Naive thymus-derived CD4-positive, alpha-beta T cell (primary cell): ENCODE measurements at regions not wholly inside any gene's neighbourhood (a gene's known extent, or its start where the extent isn't known, plus 50 kb on each side); places are given as distances from the start of the nearest gene placed in this dataset.
A peak's percentile ranks its signal among the peaks of the same experiment; 100 is the strongest.

ENCODE experiments used
- ATAC-seq: fragments of 150-1000 bp; cut with Tn5 transposase; 2 replicates; pipeline ENCODE4 v1.10.0; 2021; ENCODE audit warnings: mild to moderate bottlenecking, moderate library complexity
- CTCF ChIA-PET: fragments of 350-600 bp; sonication (Branson Sonifier 250); formaldehyde crosslinking; loops from one replicate; lab custom pipeline; 2021; ENCODE audit warnings: antibody characterized with exemption; lab: Charles Lee
- POLR2A ChIA-PET: fragments of 350-600 bp; sonication (Branson Sonifier 250); formaldehyde crosslinking; loops from one replicate; lab custom pipeline; 2021; ENCODE audit warnings: antibody characterized with exemption, inconsistent platforms; lab: Charles Lee
- DNase-seq, 9 donors: peaks; one replicate each; pipeline versions ENCODE4 v3.0.0 to v3.0.0-alpha.2; 2020 to 2022; ENCODE audit warnings: mixed read lengths in 1 of 9
- H3K27ac ChIP-seq: one replicate; pipeline ENCODE4 v1.7.0; 2013; ENCODE audit warnings: mild to moderate bottlenecking, low read depth, low read length, moderate library complexity
- H3K27me3 ChIP-seq, 2 donors: one replicate each; pipeline ENCODE4 v1.7.0; 2013; ENCODE audit warnings: low read length in 2 of 2, mild to moderate bottlenecking in 2 of 2, moderate library complexity in 2 of 2; ENCODE audit not compliant: control insufficient read depth in 2 of 2, insufficient read depth in 2 of 2
- H3K36me3 ChIP-seq, 3 experiments: 1 replicate in 2 of 3; 2 replicates in 1 of 3; pipeline ENCODE4 v1.7.0; 2013; ENCODE audit warnings: low read length in 3 of 3, mild to moderate bottlenecking in 3 of 3, moderate library complexity in 1 of 3; ENCODE audit not compliant: insufficient read depth in 3 of 3, control insufficient read depth in 2 of 3
- H3K4me1 ChIP-seq, 2 donors: one replicate each; pipeline ENCODE4 v1.7.0; 2013; ENCODE audit warnings: low read length in 2 of 2, mild to moderate bottlenecking in 2 of 2, moderate library complexity in 1 of 2; ENCODE audit not compliant: control insufficient read depth in 2 of 2, insufficient read depth in 2 of 2
- H3K4me3 ChIP-seq: 2 replicates; pipeline ENCODE4 v1.7.0; 2013; ENCODE audit warnings: mild to moderate bottlenecking, low read length
- H3K9me3 ChIP-seq, 3 experiments: 1 replicate in 2 of 3; 2 replicates in 1 of 3; pipeline ENCODE4 v1.7.0; 2013; ENCODE audit warnings: low read length in 3 of 3; ENCODE audit not compliant: control insufficient read depth in 2 of 3
- H3K27ac Mint-ChIP-seq, 9 donors: one replicate each; pipeline ENCODE4 v1.8.0; 2020 to 2022; ENCODE audit warnings: mixed read lengths in 9 of 9, mild to moderate bottlenecking in 8 of 9, moderate library complexity in 5 of 9, inconsistent platforms in 2 of 9
- H3K27me3 Mint-ChIP-seq, 5 donors: one replicate each; pipeline ENCODE4 v1.8.0; 2021 to 2022; ENCODE audit warnings: mixed read lengths in 5 of 5, mild to moderate bottlenecking in 1 of 5
- H3K36me3 Mint-ChIP-seq, 5 donors: one replicate each; pipeline ENCODE4 v1.8.0; 2020 to 2022; ENCODE audit warnings: mixed read lengths in 5 of 5, mild to moderate bottlenecking in 3 of 5, inconsistent platforms in 1 of 5
- H3K4me1 Mint-ChIP-seq, 7 donors: one replicate each; pipeline ENCODE4 v1.8.0; 2020 to 2022; ENCODE audit warnings: mixed read lengths in 7 of 7, mild to moderate bottlenecking in 3 of 7, inconsistent platforms in 1 of 7
- H3K4me3 Mint-ChIP-seq, 10 donors: one replicate each; pipeline ENCODE4 v1.8.0; 2020 to 2022; ENCODE audit warnings: mild to moderate bottlenecking in 10 of 10, mixed read lengths in 10 of 10, moderate library complexity in 6 of 10, inconsistent platforms in 2 of 10
- H3K9me3 Mint-ChIP-seq, 11 donors: one replicate each; pipeline ENCODE4 v1.8.0; 2020 to 2022; ENCODE audit warnings: mixed read lengths in 11 of 11, mild to moderate bottlenecking in 4 of 11, inconsistent platforms in 1 of 11, moderate library complexity in 1 of 11
- intact Hi-C, 2 donors: fragments of 100-400 bp; cut with micrococcal nuclease; formaldehyde crosslinking; loops; one replicate each; pipeline ENCODE4 v1.15.1; 2023

GRCh38 chr7:127530148-127530547 lies 55.2 kb downstream of the GCC1 start:
- intact Hi-C loops = no loop called here
- Histone ChIP-seq H3K4me1 (no peaks in the 10 kb centered on the region), H3K27ac (no peak overlapping the region), H3K4me3 (no peak overlapping the region), H3K9me3 (no peaks in the 10 kb centered on the region), H3K36me3 (no peaks in the 10 kb centered on the region), H3K27me3 (no peaks in the 10 kb centered on the region)
- ChIA-PET POLR2A (no interaction called here), CTCF (no interaction called here)
- peaks cover 0 to 20% (median 6%) of the 10 kb centered on the region in 11 donors for H3K9me3 Mint-ChIP-seq
- ATAC-seq = no peak
- peaks cover 0 to 4% (median 0%) of the 10 kb centered on the region in 7 donors for H3K4me1 Mint-ChIP-seq
- H3K4me3 Mint-ChIP-seq = no peak overlapping the region
- no peak for DNase-seq
- H3K36me3 Mint-ChIP-seq = no peaks in the 10 kb centered on the region
- peaks cover 31 to 64% (median 48%) of the 10 kb centered on the region in 5 donors for H3K27me3 Mint-ChIP-seq
- no peak overlapping the region for H3K27ac Mint-ChIP-seq

GRCh38 chr7:127527561-127527960 lies 57.8 kb downstream of the GCC1 start:
- H3K9me3 Mint-ChIP-seq = peaks cover 2 to 23% (median 6%) of the 10 kb centered on the region in 11 donors
- no peak for DNase-seq
- H3K27ac Mint-ChIP-seq = no peak overlapping the region
- peaks cover 34 to 65% (median 50%) of the 10 kb centered on the region in 5 donors for H3K27me3 Mint-ChIP-seq
- peaks cover 0 to 3% (median 0%) of the 10 kb centered on the region in 5 donors for H3K36me3 Mint-ChIP-seq
- ChIA-PET POLR2A (no interaction called here), CTCF (interaction anchor here (0.6 kb wide), 1 partner anchor 1523 kb away, joined by 3 read pairs; no protein-coding TSS in a partner anchor)
- Histone ChIP-seq H3K4me3 (no peak overlapping the region), H3K36me3 (no peaks in the 10 kb centered on the region), H3K9me3 (no peaks in the 10 kb centered on the region), H3K4me1 (no peaks in the 10 kb centered on the region), H3K27me3 (no peaks in the 10 kb centered on the region), H3K27ac (no peak overlapping the region)
- peaks cover 0 to 4% (median 0%) of the 10 kb centered on the region in 7 donors for H3K4me1 Mint-ChIP-seq
- intact Hi-C loops = no loop called here
- no peak for ATAC-seq
- H3K4me3 Mint-ChIP-seq = no peak overlapping the region

GRCh38 chr7:127525866-127526480 lies 59.4 kb downstream of the GCC1 start:
- Histone ChIP-seq H3K4me1 (no peaks in the 10 kb centered on the region), H3K27me3 (no peaks in the 10 kb centered on the region), H3K9me3 (no peaks in the 10 kb centered on the region), H3K27ac (no peak overlapping the region), H3K4me3 (no peak overlapping the region), H3K36me3 (no peaks in the 10 kb centered on the region)
- Mint-ChIP-seq H3K4me3 (no peak overlapping the region), H3K36me3 (peaks cover 0 to 10% (median 4%) of the 10 kb centered on the region in 5 donors), H3K4me1 (no peaks in the 10 kb centered on the region), H3K27ac (no peak overlapping the region), H3K27me3 (peaks cover 40 to 66% (median 54%) of the 10 kb centered on the region in 5 donors), H3K9me3 (peaks cover 2 to 38% (median 14%) of the 10 kb centered on the region in 11 donors)
- DNase-seq = no peak
- POLR2A ChIA-PET = no interaction called here
- no peak for ATAC-seq
- CTCF ChIA-PET = no interaction called here
- intact Hi-C loops = no loop called here

GRCh38 chr7:127516320-127516719 lies 69.1 kb downstream of the GCC1 start:
- Mint-ChIP-seq H3K4me1 (no peaks in the 10 kb centered on the region), H3K36me3 (peaks cover 0 to under 1% (median 0%) of the 10 kb centered on the region in 5 donors), H3K9me3 (peaks cover 0 to 5% (median 2%) of the 10 kb centered on the region in 11 donors), H3K4me3 (no peak overlapping the region), H3K27ac (no peak overlapping the region), H3K27me3 (peaks cover 21 to 47% (median 27%) of the 10 kb centered on the region in 5 donors)
- Histone ChIP-seq H3K4me1 (no peaks in the 10 kb centered on the region), H3K4me3 (no peak overlapping the region), H3K9me3 (no peaks in the 10 kb centered on the region), H3K27me3 (peaks cover 0 to 3% of the 10 kb centered on the region in 2 donors), H3K36me3 (no peaks in the 10 kb centered on the region), H3K27ac (no peak overlapping the region)
- ATAC-seq (no peak), DNase-seq (no peak)
- intact Hi-C loops = no loop called here
- POLR2A ChIA-PET = no interaction called here
- CTCF ChIA-PET = interaction anchor here (0.9 to 1.1 kb wide), 2 partner anchors 169 to 713 kb away, joined by 4 to 5 read pairs; no protein-coding TSS in a partner anchor

DNA sequence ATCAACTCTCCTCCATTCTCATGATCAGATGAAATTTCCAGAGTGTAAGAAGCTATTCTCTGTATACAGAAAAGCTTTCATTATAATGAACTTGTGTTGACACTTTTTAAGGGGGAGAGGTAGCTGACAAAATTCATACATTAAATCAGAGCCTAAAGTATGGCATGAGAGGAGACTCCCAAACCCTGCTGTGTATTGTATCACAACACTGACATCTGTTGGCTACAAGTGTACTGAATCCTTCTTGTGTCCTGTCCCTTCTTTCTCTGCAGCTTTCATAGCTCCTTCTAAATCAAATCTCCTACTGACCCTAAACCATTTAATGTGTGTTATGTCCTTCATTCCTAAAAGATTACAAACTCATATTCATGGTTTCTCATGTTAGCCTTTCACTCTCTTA lies 70.9 kb downstream of the GCC1 start:
- peak; percentile 75 for ATAC-seq
- Histone ChIP-seq H3K4me3 (no peak overlapping the region), H3K27me3 (peaks cover 0 to 3% of the 10 kb centered on the region in 2 donors), H3K27ac (no peak overlapping the region), H3K9me3 (no peaks in the 10 kb centered on the region), H3K36me3 (no peaks in the 10 kb centered on the region), H3K4me1 (no peaks in the 10 kb centered on the region)
- Mint-ChIP-seq H3K9me3 (no peaks in the 10 kb centered on the region), H3K4me1 (no peaks in the 10 kb centered on the region), H3K36me3 (no peaks in the 10 kb centered on the region), H3K27me3 (peaks cover 13 to 43% (median 29%) of the 10 kb centered on the region in 5 donors), H3K27ac (no peak overlapping the region), H3K4me3 (no peak overlapping the region)
- CTCF ChIA-PET = interaction anchor here (0.8 to 2.1 kb wide), 9 partner anchors 57 to 711 kb away, joined by 3 to 17 read pairs (median 3); partner anchors contain the start of gene ZNF800
- POLR2A ChIA-PET = no interaction called here
- intact Hi-C loops = loop anchor here (1.0 to 2.0 kb wide), 6 partner anchors 67 to 695 kb away; no protein-coding TSS in a partner anchor
- peak in 7 of 9 donors; percentile 14 to 59 (median 41) for DNase-seq

GRCh38 chr7:127513311-127513710 lies 72.1 kb downstream of the GCC1 start:
- no peaks in the 10 kb centered on the region for H3K9me3 Mint-ChIP-seq
- no peaks in the 10 kb centered on the region for H3K4me1 ChIP-seq
- no peak overlapping the region for H3K4me3 Mint-ChIP-seq
- no peak overlapping the region for H3K27ac ChIP-seq
- no peaks in the 10 kb centered on the region for H3K36me3 ChIP-seq
- ChIA-PET POLR2A (no interaction called here), CTCF (interaction anchor here (2.1 kb wide), 1 partner anchor 165 kb away, joined by 17 read pairs; no protein-coding TSS in a partner anchor)
- H3K27me3 Mint-ChIP-seq = peaks cover 14 to 41% (median 23%) of the 10 kb centered on the region in 5 donors
- H3K27me3 ChIP-seq = no peaks in the 10 kb centered on the region
- H3K27ac Mint-ChIP-seq = no peak overlapping the region
- H3K9me3 ChIP-seq = no peaks in the 10 kb centered on the region
- H3K4me1 Mint-ChIP-seq = no peaks in the 10 kb centered on the region
- DNase-seq = no peak
- no peak overlapping the region for H3K4me3 ChIP-seq
- intact Hi-C loops = no loop called here
- no peak for ATAC-seq
- no peaks in the 10 kb centered on the region for H3K36me3 Mint-ChIP-seq

GRCh38 chr7:127512663-127513062 lies 72.7 kb downstream of the GCC1 start:
- POLR2A ChIA-PET = no interaction called here
- CTCF ChIA-PET = no interaction called here
- Mint-ChIP-seq H3K27ac (no peak overlapping the region), H3K27me3 (peaks cover 14 to 42% (median 22%) of the 10 kb centered on the region in 5 donors), H3K9me3 (no peaks in the 10 kb centered on the region), H3K4me3 (no peak overlapping the region), H3K4me1 (no peaks in the 10 kb centered on the region), H3K36me3 (no peaks in the 10 kb centered on the region)
- Histone ChIP-seq H3K27me3 (no peaks in the 10 kb centered on the region), H3K36me3 (no peaks in the 10 kb centered on the region), H3K4me3 (no peak overlapping the region), H3K27ac (no peak overlapping the region), H3K9me3 (no peaks in the 10 kb centered on the region), H3K4me1 (no peaks in the 10 kb centered on the region)
- intact Hi-C loops = no loop called here
- no peak for ATAC-seq
- no peak for DNase-seq
